ENCODE measurements at regions not wholly inside any gene's neighbourhood (a gene's known extent, or its start where the extent isn't known, plus 50 kb on each side); places are given as distances from the start of the nearest gene placed in this dataset.
A peak's percentile ranks its signal among the peaks of the same experiment; 100 is the strongest.

DNA sequence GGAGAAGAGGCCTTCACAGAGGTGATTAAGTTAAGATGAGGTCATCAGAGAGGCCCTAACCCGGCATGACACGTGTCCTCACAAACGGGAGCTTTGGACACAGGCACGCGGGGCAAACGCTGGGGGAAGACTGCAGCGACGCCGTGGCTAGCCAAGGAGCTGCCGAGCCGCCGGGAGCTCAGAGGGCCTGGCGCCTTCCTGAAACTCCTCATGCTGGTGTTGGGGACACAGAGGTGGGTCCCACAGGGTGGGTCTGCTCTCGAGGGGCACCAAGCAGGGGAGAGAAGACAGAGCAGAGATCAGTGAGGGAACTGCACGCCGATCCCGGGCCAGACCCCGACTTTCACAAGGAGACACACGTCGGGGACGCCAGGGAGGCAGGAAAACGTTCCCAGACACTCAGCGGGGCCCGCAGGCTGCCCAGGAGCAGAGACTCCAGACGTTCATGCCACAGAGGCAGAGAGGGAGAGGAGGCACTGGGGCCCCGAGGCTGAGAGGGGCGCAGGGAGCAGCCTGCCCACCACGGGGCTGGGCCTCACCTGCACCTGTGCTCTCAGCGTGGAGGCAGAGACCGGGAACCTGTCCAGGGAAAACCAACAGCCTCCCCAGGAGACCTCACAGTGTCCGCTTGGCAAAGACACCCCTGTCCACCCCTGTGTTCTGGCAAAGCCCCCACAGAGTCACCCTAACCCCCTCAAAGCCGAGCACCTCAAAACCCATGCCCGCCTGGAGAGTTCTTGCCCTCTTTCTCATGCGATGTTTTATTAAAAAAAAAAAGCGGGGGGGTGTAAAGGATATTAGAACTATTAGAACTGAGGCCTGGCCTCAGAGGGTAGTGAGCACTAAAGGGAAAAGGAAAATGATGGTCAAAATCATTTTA is 103.8 kb downstream of the PDGFA start:
- peaks cover 11% of the 10 kb centered on the region; the same call in 1 of the 2 replicates for H3K9me3 ChIP-seq
- ChIA-PET POLR2A (no interaction called here), CTCF (no interaction called here)
- intact Hi-C loops (cut with micrococcal nuclease; ENCODE audit: unreplicated experiment): no loop called here
- TF ChIP-seq, protein P1, sequence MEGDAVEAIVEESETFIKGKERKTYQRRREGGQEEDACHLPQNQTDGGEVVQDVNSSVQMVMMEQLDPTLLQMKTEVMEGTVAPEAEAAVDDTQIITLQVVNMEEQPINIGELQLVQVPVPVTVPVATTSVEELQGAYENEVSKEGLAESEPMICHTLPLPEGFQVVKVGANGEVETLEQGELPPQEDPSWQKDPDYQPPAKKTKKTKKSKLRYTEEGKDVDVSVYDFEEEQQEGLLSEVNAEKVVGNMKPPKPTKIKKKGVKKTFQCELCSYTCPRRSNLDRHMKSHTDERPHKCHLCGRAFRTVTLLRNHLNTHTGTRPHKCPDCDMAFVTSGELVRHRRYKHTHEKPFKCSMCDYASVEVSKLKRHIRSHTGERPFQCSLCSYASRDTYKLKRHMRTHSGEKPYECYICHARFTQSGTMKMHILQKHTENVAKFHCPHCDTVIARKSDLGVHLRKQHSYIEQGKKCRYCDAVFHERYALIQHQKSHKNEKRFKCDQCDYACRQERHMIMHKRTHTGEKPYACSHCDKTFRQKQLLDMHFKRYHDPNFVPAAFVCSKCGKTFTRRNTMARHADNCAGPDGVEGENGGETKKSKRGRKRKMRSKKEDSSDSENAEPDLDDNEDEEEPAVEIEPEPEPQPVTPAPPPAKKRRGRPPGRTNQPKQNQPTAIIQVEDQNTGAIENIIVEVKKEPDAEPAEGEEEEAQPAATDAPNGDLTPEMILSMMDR (IDR thresholded peaks at IDR 0.05; ENCODE audit: insufficient read depth in 1 of 2, low read depth in 1 of 2, low read length in 1 of 2, severe bottlenecking in 1 of 2, unreplicated experiment in 1 of 2): no peak
- H3K27ac Mint-ChIP-seq (ENCODE audit: unreplicated experiment): no peak overlapping the region
- BruUV-seq (replicated peaks): no TSS peak
- H3K4me1 ChIP-seq: no peaks in the 10 kb centered on the region
- no peaks in the 10 kb centered on the region for H3K4me1 Mint-ChIP-seq (ENCODE audit: low read depth, unreplicated experiment)
- H3K4me3 ChIP-seq (ENCODE audit: low read depth, low read length): no peak overlapping the region
- peak in 1 of 2 experiments; percentile 23 for DNase-seq
- H3K36me3 ChIP-seq (ENCODE audit: control insufficient read depth, insufficient read depth, low read length): no peaks in the 10 kb centered on the region
- no peaks in the 10 kb centered on the region for H3K27me3 ChIP-seq (replicated peaks; ENCODE audit: control insufficient read depth, insufficient read depth, low read length)
- H3K36me3 Mint-ChIP-seq (ENCODE audit: insufficient read depth, unreplicated experiment): no peaks in the 10 kb centered on the region
- H3K4me3 Mint-ChIP-seq (ENCODE audit: unreplicated experiment): no peak overlapping the region
- peaks cover 12% of the 10 kb centered on the region for H3K9me3 Mint-ChIP-seq (ENCODE audit: unreplicated experiment)
- H3K27me3 Mint-ChIP-seq (ENCODE audit: insufficient read depth, unreplicated experiment): no peaks in the 10 kb centered on the region

DNA sequence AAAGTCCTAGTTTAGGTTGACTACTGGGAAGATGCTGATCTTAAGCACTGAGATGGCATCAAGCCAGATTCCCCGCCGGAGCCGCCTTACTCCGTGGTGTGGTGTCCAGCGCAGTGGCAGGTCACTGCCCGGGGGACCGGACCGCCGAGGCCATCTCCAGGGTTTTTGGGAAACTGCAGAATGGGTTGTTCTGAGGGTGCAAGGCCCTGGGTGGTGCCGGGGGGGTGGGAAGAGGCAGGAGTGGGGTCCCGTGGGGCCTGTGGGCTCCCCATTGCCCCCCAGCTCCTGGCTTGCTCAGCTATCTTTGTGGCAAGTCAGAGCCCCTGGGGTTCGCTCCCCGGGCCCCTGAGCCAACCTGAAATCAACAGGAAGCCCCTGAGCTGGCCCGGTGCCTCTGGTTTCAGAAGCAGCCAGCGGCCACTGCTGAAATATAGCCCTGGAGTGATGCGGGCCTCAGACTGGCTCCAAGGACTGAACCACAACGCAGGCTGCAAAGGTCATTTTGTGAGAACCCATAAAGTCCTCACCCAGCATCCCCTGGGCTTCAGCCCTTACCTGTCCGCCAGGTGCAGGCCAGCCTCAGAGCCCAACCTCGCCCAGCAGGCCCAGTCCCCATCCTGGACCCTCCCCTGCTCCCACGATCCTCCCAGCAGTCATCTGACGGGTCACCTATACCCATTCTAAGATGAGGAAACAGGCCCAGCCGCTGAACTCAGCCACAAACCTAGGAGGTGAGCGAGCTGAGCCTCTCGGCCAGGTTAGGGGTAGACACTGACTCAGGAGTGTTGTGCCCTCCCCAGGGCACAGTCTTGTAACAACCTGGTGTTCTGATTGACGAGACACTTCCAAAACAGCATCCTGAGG is 102.7 kb downstream of the PDGFA start:
- TF ChIP-seq, protein P1 (IDR thresholded peaks at IDR 0.05; ENCODE audit: insufficient read depth in 1 of 2, low read depth in 1 of 2, low read length in 1 of 2, severe bottlenecking in 1 of 2, unreplicated experiment in 1 of 2): no peak
- H3K36me3 Mint-ChIP-seq (ENCODE audit: insufficient read depth, unreplicated experiment): no peaks in the 10 kb centered on the region
- H3K27ac Mint-ChIP-seq (ENCODE audit: unreplicated experiment): no peak overlapping the region
- no peaks in the 10 kb centered on the region for H3K4me1 Mint-ChIP-seq (ENCODE audit: low read depth, unreplicated experiment)
- CTCF ChIA-PET: no interaction called here
- intact Hi-C loops (cut with micrococcal nuclease; ENCODE audit: unreplicated experiment): no loop called here
- DNase-seq: peak in 1 of 2 experiments; percentile 22
- H3K27me3 Mint-ChIP-seq (ENCODE audit: insufficient read depth, unreplicated experiment): no peaks in the 10 kb centered on the region
- Histone ChIP-seq H3K9me3 (peaks cover 11% of the 10 kb centered on the region; the same call in 1 of the 2 replicates), H3K36me3 (ENCODE audit: control insufficient read depth, insufficient read depth, low read length) (no peaks in the 10 kb centered on the region), H3K27me3 (replicated peaks; ENCODE audit: control insufficient read depth, insufficient read depth, low read length) (no peaks in the 10 kb centered on the region), H3K4me1 (no peaks in the 10 kb centered on the region), H3K4me3 (ENCODE audit: low read depth, low read length) (no peak overlapping the region)
- POLR2A ChIA-PET: no interaction called here
- BruUV-seq (replicated peaks): no TSS peak
- peaks cover 12% of the 10 kb centered on the region for H3K9me3 Mint-ChIP-seq (ENCODE audit: unreplicated experiment)
- H3K4me3 Mint-ChIP-seq (ENCODE audit: unreplicated experiment): no peak overlapping the region

DNA sequence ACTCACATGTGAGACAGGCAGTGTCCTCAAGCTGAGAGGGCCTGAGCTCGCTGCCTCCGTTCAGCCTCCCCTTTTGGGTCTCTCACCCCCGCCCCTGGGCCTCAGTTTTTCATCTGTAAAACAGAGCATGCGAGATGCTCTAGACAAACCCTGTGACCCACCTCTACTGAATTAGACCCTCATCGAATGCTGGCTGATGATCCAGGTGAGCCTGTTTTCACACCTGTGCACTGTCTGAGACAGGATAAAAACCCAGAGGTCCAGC is 102.1 kb downstream of the PDGFA start:
- Histone ChIP-seq H3K4me1 (no peaks in the 10 kb centered on the region), H3K27me3 (replicated peaks; ENCODE audit: control insufficient read depth, insufficient read depth, low read length) (no peaks in the 10 kb centered on the region), H3K4me3 (ENCODE audit: low read depth, low read length) (no peak overlapping the region), H3K36me3 (ENCODE audit: control insufficient read depth, insufficient read depth, low read length) (no peaks in the 10 kb centered on the region), H3K9me3 (peaks cover 11% of the 10 kb centered on the region; the same call in 1 of the 2 replicates)
- no peak overlapping the region for H3K4me3 Mint-ChIP-seq (ENCODE audit: unreplicated experiment)
- no TSS peak for BruUV-seq (replicated peaks)
- TF ChIP-seq, protein P1 (IDR thresholded peaks at IDR 0.05; ENCODE audit: insufficient read depth in 1 of 2, low read depth in 1 of 2, low read length in 1 of 2, severe bottlenecking in 1 of 2, unreplicated experiment in 1 of 2): no peak
- POLR2A ChIA-PET: no interaction called here
- intact Hi-C loops (cut with micrococcal nuclease; ENCODE audit: unreplicated experiment): no loop called here
- H3K4me1 Mint-ChIP-seq (ENCODE audit: low read depth, unreplicated experiment): no peaks in the 10 kb centered on the region
- peaks cover 12% of the 10 kb centered on the region for H3K9me3 Mint-ChIP-seq (ENCODE audit: unreplicated experiment)
- H3K36me3 Mint-ChIP-seq (ENCODE audit: insufficient read depth, unreplicated experiment): no peaks in the 10 kb centered on the region
- H3K27me3 Mint-ChIP-seq (ENCODE audit: insufficient read depth, unreplicated experiment): no peaks in the 10 kb centered on the region
- no peak overlapping the region for H3K27ac Mint-ChIP-seq (ENCODE audit: unreplicated experiment)
- DNase-seq: peak in 1 of 2 experiments; percentile 5
- CTCF ChIA-PET: no interaction called here
